Middle frontal gyrus (tissue), 1 donor: ENCODE measurements at regions not wholly inside any gene's neighbourhood (a gene's known extent, or its start where the extent isn't known, plus 50 kb on each side); places are given as distances from the start of the nearest gene placed in this dataset.

Experiments
- DNase-seq: peaks from one replicate; pipeline ENCODE4 v3.0.0-alpha.2; 2015; ENCODE audit warnings: low spot score; ENCODE audit errors: extremely low spot score

- DNase-seq = no peak
Measured at GRCh38 chr6:167769408-167770190, 57.1 kb upstream of the AFDN start.

DNA sequence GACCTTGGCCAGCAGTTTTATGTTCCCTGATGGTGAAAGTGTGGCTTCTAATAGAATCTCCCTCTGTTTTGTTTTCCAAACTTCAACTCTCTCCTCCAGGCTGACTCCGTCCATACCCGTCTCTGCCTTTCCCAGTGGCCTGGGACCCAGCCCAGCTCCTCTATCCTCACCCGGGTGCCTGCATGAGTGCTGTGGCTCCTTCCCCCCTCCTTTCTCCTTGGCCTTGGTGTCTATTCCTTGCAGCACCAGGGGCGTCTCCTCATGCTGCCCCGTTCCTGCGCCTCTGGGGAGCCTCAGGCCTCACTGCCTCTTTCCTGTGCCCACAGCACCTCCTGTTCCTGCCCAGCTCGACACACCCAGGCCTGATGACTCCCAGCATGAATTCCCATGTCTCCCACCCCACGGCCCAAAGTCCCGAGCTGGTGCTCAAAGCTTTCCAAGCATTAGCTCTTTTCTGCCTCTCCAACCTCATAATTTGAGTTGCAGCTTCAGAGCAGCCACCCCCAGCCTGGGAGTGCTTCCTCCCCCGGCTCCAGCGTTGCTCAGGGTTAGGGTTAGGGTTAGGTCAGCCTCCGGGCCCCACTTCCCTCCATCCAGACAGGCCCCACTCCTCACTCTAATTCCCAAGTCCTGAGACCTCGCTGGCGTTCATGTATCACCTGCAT lies 56.3 kb upstream of the AFDN start:
- DNase-seq = no peak

DNA sequence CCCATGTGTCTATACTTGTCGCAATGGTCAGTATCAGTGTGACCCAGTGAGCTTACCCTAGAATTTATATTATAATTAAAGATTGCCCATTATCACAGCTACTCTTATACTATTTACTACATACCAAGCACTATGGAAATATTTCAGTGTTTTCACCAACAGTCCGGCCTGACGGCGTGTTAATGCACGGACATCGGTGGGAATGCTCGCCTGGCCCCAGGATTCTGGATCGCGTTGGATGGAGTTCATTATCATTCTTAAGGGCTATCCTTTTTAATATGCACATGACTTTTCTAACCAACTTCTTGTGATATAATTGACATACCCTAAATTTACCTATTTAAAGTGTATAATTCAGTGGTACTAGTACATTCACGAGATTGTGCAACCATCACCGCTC lies 51.8 kb upstream of the AFDN start:
- no peak for DNase-seq

- no peak for DNase-seq
Measured at GRCh38 chr6:167776906-167777627, 49.6 kb upstream of the AFDN start.
